Kidney epithelial cell (primary cell): ENCODE measurements at regions not wholly inside any gene's neighbourhood (a gene's known extent, or its start where the extent isn't known, plus 50 kb on each side); places are given as distances from the start of the nearest gene placed in this dataset.
"Not testable (repeated sequence)": the region's sequence is repeated elsewhere in the genome, so short reads cannot be mapped to it uniquely, and the experiment has no call there.

ENCODE experiments used
- DNase-seq: peaks from one replicate; pipeline ENCODE4 v3.0.0-alpha.2; 2010; ENCODE audit warnings: low read depth
- H3K27me3 ChIP-seq: 2 replicates; pipeline ENCODE4 v1.6.0; 2011; ENCODE audit warnings: low read length; ENCODE audit not compliant: control insufficient read depth, insufficient read depth
- H3K36me3 ChIP-seq: 2 replicates; pipeline ENCODE4 v1.5.1; 2011; ENCODE audit warnings: low read length; ENCODE audit not compliant: control insufficient read depth, insufficient read depth
- H3K4me3 ChIP-seq: 2 replicates; pipeline ENCODE4 v1.5.1; 2011; ENCODE audit warnings: low read depth, mild to moderate bottlenecking, control low read depth, low read length
- TF ChIP-seq, protein P1 (sequence below): IDR thresholded peaks from 2 replicates; pipeline ENCODE4 v1.5.1; 2011; ENCODE audit warnings: mild to moderate bottlenecking, moderate library complexity, low read length, control low read depth, inconsistent platforms; ENCODE audit not compliant: insufficient read depth, poor library complexity, severe bottlenecking

DNA sequence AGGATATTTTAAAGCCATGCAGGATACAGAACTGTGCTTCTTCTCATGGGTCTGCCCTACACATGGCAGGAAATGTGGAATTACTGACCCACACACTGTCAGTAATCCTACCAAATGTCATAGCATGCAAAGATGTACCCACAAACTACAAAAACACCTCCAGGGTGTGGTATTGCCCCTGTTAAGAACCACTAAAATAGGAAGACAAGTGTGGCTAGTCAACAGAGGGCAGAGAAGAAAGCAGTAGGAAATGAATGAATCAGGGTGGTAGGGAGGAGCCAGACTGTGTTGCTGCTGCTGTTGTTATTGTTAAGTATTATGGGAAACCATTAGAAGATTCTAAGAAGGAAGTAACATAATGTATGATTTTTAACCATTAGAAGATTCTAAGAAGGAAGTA lies 556.7 kb upstream of the ACVR2A start:
- no peak for DNase-seq
- Histone ChIP-seq H3K36me3 (no peaks in the 10 kb centered on the region), H3K27me3 (no peaks in the 10 kb centered on the region), H3K4me3 (no peak overlapping the region)
- TF ChIP-seq, protein P1, sequence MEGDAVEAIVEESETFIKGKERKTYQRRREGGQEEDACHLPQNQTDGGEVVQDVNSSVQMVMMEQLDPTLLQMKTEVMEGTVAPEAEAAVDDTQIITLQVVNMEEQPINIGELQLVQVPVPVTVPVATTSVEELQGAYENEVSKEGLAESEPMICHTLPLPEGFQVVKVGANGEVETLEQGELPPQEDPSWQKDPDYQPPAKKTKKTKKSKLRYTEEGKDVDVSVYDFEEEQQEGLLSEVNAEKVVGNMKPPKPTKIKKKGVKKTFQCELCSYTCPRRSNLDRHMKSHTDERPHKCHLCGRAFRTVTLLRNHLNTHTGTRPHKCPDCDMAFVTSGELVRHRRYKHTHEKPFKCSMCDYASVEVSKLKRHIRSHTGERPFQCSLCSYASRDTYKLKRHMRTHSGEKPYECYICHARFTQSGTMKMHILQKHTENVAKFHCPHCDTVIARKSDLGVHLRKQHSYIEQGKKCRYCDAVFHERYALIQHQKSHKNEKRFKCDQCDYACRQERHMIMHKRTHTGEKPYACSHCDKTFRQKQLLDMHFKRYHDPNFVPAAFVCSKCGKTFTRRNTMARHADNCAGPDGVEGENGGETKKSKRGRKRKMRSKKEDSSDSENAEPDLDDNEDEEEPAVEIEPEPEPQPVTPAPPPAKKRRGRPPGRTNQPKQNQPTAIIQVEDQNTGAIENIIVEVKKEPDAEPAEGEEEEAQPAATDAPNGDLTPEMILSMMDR = no peak

DNA sequence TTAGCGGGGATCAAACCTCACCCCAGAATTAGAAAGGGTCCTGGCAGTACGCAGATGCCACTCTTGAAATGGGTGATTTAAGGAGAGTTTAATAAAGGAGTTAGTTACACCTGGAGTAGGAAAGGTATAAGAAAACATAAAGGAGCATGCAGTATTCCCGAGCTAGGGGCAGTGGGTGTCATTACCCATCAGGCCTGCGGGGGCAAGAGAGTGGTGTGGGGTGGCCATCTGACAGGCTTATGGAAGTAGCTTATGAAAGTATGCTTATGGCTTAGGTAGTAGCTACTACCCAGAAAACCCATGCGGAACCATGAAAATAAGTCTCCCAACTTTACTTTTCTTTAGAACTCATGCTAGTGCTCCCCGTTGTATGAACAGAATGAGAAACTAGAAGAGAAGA lies 568.9 kb upstream of the ACVR2A start:
- Histone ChIP-seq H3K4me3 (no peak overlapping the region), H3K27me3 (no peaks in the 10 kb centered on the region), H3K36me3 (no peaks in the 10 kb centered on the region)
- TF ChIP-seq, protein P1 = peak; percentile 31
- no peak for DNase-seq

DNA sequence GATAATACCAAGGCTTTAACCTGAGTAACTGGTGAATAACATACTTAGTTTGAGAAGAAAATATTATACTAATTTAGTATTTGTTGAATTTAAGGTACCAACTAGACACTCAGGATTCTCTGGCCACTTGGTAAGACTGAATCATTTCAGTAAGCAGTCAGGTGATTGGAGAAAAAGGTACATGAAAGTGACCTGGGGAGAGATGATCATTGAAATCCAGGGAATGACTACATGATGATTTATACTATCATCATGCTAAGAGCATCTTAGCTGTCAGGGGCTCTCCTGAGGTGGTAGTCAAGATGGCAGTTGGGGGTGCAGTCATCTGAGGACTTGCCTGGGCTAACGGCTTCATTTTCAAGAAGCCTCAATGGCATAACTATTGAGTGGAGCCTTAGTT lies 571.2 kb upstream of the ACVR2A start:
- H3K4me3 ChIP-seq = no peak overlapping the region
- no peaks in the 10 kb centered on the region for H3K27me3 ChIP-seq
- no peaks in the 10 kb centered on the region for H3K36me3 ChIP-seq
- no peak for DNase-seq
- TF ChIP-seq, protein P1 = no peak

DNA sequence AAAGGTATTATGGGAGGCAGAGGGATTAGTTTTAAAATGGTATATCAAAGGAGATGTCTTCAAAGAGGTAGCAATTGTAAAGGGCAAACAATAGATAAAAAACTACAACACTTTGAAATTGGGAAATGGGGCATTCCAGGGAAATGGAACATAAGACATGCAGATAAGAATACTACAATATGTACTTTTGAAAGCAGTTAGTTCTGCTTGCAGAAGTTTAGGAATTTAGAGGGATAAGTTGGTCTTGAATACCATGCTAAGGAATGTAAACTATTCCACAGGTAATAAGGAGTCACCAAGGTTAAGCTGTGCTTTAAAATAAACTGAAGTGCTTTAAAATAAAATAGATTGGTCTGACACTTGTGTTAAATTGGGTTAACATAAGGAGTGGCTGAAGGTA lies 571.7 kb upstream of the ACVR2A start:
- Histone ChIP-seq H3K27me3 (no peaks in the 10 kb centered on the region), H3K36me3 (no peaks in the 10 kb centered on the region), H3K4me3 (no peak overlapping the region)
- TF ChIP-seq, protein P1 = no peak
- peak; percentile 35 for DNase-seq

DNA sequence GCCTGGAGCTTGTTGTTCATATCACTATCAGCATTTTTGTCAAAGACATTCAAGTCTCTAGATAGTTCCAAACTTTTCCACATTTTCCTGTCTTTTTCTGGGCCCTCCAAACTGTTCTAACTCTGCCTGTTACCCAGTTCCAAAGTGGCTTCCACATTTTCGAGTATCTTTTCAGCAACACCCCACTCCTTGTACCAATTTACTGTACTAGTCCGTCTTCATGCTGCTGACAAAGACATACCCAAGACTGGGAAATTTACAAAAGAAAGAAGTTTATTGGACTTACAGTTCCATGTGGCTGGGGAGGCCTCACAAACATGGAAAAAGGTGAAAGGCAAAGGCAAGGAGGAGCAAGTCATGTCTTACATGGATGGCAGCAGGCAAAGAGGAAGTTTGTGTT lies 575.2 kb upstream of the ACVR2A start:
- H3K27me3 ChIP-seq, H3K4me3 ChIP-seq, DNase-seq, H3K36me3 ChIP-seq: not testable (repeated sequence)

DNA sequence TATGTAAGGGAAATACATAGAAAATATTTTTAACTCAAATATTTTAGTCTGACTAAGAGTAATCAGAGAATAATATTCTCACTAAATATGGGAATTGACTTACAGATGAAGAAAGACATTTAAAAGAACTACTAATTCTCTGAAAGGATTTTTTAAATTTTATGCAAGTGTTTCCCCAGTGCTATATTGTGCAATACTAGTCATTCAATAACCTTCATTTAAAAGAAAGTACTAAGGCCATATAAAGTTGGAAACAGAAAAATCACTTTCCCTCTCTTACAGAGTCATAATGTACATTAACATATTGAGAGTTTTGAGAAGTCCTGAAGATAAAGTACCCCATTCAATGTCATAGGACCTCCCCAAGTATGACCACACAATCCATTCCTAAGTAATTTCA lies 584.6 kb upstream of the ACVR2A start:
- TF ChIP-seq, protein P1 = no peak
- no peak for DNase-seq
- H3K4me3 ChIP-seq = no peak overlapping the region
- H3K36me3 ChIP-seq = no peaks in the 10 kb centered on the region
- H3K27me3 ChIP-seq = no peaks in the 10 kb centered on the region

DNA sequence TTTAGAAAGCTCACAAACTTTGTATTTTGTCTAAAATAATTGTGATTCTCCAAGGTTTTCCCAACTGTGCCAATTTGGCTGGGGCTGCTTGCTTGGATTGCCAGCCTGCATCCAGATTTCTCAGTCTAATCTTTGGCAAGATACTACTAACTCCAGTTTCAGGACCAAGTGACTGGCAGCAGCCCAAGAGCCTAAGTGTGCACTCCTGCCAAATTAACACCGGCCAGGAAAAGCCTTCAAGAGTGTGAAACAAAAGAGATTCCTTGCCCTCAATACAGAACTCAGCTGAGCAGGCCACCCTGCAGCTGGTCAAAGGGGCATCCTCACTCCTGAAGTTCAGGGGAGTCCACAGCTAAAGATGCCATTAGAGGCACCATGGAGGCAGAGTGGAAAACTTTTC lies 589.0 kb upstream of the ACVR2A start:
- no peak for DNase-seq
- TF ChIP-seq, protein P1 = no peak
- Histone ChIP-seq H3K27me3 (no peaks in the 10 kb centered on the region), H3K36me3 (no peaks in the 10 kb centered on the region), H3K4me3 (no peak overlapping the region)
